HG03558 (cell line): ENCODE measurements at regions not wholly inside any gene's neighbourhood (a gene's known extent, or its start where the extent isn't known, plus 50 kb on each side); places are given as distances from the start of the nearest gene placed in this dataset.
"Not testable (repeated sequence)": the region's sequence is repeated elsewhere in the genome, so short reads cannot be mapped to it uniquely, and the experiment has no call there.

Source experiments
- ATAC-seq: cut with Tn5 transposase; IDR thresholded peaks from one replicate; pipeline ENCODE4 v1.9.1; 2021; ENCODE audit warnings: moderate number of reproducible peaks; ENCODE audit not compliant: unreplicated experiment; ENCODE audit errors: extremely low read depth

DNA sequence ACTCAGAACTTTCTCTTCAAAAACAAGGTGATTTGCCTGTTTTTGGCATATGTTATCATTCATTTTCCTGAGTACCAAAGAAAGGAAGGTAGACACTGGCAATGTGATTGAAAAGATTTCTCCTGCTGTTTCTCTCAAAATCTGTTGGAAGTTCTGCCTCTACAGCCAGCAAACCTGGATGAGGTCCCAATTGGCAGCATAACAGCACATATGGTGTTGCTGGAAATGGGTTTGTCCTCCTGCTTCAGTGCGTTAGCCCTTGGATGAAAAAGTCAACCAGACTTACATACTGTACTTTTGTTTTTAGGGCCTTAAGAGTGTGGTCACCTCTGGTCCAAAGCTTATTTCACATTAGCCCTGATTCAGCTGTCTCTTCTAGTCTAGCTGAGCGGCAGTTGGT is 237.6 kb upstream of the MME start:
- ATAC-seq, result no peak

DNA sequence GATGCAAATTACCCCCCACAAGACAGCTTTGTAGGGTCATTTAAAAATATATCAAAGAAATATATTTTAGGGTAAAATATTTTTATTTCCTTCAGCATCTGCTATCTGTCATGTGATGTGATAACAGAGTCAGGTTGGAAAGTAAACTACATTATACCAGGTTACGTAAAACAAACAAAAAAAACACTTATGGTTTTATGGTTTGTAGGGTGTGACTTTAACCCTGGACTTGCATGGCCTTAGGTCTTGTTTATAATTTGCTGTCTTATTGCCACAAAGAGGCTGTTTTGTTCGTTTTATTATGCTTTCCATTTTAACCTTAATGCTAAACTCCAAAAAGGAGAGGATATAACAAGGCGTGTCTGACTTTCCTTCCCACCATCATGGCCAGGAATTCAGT is 244.5 kb upstream of the MME start:
- no peak for ATAC-seq

DNA sequence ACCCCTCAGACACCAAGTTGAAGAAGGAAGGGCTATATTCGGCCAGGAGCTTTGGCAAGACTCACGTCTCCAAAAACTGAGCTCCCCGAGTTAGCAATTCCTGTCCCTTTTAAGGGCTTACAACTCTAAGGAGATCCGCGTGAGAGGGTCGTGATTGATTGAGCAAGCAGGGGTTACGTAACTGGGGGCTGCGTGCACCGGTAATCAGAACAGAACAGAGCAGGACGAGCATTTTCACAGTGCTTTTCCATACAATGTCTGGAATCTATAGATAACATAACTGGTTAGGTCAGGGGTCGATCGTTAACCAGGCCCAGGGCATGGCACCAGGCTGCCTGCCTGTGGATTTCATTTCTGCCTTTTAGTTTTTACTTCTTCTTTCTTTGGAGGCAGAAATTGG is 245.3 kb upstream of the MME start:
- not testable (repeated sequence) for ATAC-seq

DNA sequence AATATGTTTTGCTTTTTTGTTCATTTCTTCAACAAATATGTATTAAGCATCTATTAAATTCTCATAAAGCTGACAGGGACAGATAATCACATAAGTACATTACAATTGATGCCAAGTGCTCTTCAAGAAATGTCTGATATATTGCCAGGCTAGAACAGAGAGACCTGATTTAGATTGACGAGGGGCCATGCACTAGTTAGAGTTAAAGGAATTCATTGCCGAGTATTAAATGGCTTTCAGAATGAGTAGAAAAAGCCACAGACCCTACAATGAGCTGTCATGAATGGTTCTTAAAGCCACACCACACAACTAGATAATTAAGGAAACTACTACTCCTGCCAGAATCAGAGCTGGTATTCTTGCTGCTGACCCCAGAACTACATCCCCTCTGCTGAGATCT is 250.2 kb upstream of the MME start:
- ATAC-seq, result no peak

DNA sequence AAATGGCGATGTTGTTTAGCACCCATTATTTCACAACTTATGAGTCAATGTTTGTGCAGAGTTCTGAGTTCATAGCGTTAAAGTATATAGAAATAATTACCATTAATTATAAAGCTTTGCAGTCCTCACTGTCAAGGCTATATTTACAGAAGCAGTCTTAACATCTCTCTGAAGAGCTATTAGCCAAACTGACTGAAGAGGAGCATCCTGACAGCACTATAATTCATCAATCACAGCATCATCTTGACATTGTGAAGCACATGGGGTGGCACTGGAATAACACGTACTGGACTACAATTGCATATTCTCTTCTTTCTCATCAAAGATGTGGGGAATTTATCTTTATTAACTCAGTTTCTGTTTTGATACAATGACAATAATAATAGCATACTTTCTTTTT is 260.6 kb upstream of the MME start:
- ATAC-seq, result no peak

DNA sequence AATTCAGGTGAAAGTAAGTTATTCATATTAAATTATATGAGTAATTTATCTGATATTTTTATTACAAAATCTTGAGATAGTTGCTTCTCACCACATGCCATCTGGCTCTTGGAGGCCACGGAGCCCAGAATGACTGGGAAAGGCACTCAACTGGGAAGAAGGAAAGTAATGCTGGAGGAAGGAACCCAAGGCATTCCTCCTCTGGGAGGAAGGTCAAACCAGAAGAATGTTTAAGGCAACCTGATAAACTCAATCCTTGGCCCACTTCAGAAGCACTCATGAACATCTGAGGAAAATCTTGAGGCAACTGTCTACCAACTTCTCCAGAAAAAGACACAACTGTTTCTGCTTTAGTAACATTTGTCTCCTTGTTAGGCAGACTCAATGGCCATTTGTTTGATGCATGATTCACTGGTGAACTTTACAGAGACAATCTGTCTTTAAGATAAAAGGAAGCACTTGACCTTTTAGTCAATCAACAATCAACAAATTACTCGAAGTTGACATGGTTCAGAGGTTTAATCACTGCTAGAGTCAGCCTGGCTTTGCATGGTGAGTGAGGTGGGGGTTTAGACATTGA is 261.4 kb upstream of the MME start:
- no peak for ATAC-seq

DNA sequence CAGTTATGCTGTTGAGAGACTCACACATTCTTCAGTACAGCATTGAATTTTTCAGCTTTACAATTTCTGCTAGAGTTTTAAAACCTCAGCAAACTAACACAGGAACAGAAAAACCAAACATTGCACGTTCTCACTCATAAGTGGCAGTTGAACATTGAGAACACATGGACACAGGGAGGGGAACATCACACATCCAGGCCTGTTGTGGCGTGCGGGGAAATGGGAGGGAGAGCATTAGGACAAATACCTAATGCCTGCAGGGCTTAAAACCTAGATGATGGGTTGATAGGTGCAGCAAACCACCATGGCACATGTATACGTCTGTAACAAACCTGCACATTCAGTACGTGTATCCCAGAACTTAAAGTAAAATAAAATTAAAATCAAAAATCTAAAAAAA is 270.1 kb upstream of the MME start:
- ATAC-seq, result not testable (repeated sequence)

DNA sequence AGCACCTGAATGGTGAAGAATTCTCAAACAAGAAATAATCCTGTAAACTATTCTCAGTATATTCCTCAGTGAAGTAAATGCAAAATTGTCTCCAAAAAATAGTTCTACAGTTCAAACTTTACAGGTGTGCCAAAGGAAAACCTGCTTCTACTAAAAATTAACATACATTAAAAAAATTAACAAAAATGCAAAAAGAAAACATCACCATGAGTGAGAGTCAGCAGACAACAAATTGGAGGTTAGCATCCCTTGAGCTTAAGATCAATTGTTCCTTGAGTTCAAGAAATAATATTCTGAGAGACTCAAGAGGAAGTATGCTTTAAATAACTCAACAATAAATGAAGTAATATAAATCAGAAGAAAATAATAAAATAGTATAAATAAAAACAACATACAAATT is 278.4 kb upstream of the MME start:
- no peak for ATAC-seq

DNA sequence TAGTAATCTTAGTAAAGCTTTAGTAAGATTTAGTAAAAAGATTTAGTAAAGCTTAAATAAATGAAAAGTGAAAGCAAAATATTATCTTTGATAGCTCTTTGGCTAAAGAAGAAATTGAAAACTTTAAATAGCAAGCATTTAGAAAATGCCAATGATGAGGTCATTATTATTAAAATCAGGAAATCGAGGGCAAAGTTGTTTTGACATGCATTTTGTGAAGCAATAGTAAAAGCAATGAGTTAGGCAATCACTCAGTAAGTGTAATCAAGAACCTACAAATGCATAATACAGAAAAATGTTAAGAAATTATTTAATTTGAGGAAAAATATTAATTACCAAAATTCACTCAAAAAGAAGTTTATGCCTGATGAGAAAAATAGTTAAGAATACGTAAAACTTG is 280.3 kb upstream of the MME start:
- ATAC-seq, result no peak

DNA sequence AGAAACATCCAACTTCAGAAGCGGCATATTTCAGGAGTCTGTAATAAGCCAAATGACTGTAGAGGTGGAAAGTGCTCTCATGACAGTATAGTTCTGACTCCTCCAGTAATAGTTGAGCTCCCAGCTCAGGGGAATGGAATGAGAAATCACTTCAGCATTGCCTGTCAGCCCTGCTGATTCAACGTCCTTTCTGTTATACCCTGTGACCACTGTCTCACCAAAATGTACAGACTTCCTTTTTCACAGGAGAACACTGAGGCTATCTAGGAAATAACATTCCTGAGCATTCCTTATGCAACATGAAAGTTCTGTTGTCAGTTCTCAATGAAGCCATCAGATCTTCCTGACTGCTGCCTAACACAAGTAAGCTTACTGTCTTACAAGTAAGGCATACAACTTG is 284.5 kb upstream of the MME start:
- no peak for ATAC-seq

DNA sequence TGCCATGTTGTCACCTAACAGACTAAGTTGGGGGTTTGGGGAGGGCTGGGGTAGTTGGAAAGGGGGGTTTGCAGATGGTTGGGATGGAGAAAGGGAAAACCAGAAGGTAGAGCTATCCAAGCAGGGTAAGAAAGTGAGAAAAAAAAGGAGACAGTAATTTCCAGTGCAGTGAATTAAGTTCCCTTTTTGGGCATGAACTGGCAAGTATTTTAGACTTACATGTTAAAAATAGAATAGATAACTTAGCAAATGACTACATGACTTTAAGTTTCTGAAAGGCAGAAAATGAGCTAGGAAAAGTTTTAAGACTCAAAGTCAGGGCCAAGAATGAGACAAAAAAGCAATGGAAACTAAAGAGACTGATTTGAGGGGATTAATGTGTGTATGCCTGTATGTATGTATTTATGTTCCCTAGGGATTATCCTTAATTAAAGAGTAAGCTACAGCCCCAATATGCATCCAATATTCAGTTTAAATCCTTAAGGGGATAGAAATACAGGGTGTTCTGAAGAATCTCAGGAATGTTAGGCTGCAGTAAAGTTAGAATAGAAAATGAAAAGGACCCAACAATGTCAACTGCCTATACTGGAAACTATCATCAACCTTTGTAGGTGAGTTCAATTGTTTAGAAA is 285.2 kb upstream of the MME start:
- no peak for ATAC-seq

DNA sequence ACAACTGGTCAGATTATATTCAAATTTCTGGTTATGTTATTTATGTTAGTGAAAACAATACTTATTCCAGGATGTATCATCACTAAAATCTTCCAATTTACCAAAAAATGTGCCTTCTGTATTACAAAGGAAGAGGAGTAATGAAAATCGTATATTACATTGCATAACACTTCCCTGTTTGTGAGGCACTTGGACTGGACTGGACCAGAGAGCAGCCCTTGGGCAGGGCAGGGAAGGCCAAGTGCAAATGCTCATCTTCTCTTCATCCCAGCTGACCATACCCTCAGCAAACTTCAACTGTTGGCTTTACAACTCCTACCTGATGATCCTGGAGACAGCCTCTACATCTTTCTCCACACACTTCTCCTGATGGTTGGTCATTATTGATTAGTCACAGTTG is 285.7 kb upstream of the MME start:
- no peak for ATAC-seq

DNA sequence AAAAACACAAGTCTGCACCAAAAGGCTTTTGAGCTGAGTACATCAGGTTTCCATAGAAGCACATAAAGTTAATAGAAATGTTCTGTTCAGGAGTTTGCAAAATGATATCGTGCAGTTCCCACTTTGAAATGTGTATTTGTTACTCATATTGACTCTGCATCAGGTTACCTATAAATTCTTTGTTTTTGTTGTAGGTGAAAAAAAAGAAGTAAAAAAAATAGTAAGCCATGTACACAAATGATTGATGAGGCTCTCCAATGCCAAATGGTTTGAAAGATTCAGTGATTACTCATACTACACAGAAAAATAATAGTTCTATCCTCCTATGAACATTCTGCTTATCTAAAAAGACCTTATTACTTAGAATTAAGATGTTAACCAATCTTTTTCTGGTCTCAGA is 287.3 kb upstream of the MME start:
- no peak for ATAC-seq

DNA sequence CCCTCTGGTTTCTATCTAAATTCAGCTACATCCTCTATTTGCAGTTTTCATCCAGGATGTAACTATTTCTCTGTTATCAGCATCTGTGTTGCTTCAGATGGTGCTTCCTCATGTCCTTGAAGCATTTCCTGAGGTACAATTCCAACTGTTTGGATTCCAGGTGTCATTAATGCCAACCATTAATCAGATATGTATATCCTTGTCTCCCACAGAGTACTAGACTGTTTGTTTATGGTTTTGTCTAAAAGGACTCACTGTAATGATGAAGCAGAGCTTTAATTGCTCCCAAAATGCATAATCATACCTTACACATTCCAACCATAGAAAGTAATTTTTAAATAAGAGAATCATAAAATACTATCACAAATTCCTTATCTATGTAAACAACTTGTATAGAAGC is 288.5 kb upstream of the MME start:
- no peak for ATAC-seq

DNA sequence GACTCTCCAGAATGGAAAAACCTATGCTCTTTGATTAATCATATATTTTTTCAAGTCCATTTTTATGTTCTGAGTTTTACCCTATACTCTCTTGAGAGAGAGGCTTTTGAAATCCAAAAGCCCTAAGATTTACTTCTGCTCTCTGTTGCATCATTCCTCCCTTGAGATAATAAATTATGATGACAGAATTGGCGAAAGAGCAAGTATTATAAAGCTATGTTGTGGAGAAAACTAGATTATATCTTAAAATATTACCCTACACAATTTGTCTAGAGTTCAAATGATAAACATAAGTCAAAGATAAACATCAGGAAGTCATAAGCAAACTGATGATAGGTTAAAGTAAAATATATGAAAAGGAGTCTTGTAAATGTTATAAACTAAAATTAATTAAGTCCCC is 293.4 kb upstream of the MME start:
- no peak for ATAC-seq

DNA sequence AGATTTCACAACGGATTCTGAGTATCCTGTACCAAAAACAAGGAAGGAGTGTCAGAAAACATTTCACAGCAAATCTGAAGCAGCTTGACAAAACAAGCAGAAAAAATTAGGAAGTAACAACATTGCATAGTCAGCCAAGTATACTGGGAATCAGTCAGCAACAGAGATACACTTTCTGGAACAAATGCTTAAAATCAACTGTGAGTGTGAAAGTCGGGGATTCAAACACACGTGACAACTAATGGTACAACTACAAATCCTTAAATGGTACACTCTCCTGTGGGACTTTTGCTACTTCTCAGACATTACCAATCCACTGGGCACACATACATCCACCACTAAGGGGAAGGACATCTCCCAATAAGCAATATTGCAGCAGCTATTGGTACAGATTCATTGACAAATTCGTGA is 296.6 kb upstream of the MME start:
- no peak for ATAC-seq

DNA sequence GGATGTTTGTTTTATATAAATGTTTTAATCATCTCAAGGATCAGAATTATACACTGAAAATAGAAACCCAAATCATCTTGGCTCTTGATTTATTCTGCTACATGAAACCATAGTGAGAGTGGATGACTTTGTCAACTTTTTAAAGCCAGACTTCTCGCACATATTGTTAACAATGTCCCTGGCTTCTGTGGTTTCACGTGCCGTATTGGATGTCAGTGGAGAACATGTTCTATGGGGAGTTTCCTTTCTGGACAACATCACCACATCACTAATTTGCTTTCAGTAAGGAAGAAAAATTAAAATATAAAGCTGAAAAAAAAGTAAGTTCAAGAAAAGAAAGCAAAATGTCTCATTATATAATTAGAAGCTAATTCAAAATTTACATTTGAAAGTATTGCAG is 297.1 kb upstream of the MME start:
- no peak for ATAC-seq

DNA sequence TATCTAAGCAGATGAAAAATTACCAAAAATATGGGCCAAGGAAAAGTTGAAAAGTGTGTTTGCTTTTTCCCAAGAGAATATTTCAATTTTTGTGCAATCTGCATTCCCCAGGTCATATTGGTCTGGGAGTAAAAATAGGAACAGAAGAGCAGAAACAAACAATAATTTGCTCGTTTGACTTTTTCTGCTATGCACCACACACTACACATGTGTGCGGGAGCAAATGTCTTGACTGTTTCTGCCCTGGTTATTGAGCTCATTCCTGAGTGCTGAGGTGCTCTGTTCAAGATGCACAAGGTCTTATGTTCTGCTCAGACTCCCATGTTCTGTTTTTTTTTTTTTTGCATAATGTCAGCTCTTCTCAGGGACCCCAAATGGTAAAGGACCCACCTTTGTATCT is 298.0 kb upstream of the MME start:
- ATAC-seq, result no peak

DNA sequence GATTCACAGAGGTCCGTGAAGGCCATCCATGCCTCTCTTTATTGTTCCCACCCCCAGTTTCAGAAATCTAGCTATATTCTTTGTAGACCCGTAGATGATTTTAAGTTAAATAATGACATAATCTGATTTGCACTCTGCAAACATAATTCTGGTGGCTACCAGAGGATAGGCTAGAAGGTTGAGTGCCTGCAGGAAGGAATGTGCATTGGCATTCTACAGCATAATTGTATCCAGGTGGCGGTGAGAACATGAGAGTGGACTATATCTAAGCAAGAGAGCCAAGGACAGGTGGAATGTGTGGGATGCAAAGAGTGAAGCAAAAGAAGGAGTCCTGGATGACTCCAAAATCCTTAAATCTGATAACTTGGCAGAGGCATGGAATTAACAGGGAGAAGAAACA is 298.5 kb upstream of the MME start:
- ATAC-seq, result no peak

DNA sequence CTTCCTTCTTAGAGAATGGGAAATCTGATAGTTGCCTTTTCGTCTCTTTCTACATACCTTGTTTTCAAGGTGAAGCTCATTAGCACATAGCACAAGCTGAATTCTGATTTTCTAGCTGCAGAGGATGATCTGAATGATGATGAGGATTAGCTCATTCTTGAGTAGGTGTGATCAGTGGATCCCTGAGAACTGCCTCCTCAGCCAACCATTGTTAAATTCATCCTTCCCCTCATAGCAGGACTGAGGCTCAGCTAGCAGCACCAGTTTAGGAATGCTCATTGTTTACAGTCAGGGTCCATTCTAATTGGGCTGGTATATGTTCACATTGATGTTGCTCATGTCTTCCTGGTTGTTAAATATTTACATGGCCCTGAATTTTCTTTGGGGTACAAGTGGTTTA is 299.9 kb upstream of the MME start:
- ATAC-seq, result no peak

DNA sequence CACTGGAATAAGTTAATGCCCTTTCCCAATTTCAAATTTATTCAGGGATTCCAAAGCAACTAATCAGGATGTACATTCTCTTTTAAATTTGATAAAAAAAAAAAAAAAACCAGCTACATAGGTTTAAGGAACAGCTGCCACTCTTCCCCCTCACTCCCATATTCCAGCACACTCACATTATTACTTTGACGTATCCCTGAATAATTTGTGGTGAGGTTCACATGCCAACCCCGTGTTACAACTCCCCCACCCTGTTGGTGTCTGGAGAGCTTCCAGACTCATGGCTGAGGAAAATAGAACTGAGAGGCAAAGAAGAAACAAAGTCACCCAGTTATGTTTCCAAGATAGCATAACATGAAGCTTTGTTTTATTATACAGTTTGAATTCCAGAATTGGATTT is 300.5 kb upstream of the MME start:
- ATAC-seq, result no peak

DNA sequence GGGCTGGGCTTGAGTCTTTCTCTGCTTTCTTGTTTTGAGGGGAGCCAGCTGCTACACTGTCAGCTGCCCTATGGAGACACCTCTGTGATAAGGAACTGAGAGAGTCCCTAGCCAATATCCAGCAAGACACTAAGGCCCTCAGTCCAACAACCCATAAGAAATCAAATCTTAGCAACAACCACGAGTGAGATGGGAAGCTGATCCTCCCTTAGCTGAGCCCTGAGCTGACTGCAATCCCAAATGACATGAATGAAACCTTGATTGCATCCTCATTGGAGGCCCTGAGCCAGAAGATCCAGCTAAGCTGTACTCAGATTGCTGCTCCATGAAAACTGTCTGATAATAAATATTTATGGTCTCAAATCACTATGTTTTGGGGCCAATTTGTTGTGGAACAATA is 302.1 kb upstream of the MME start:
- ATAC-seq, result no peak
